GM23248 (cell line): ENCODE measurements at regions not wholly inside any gene's neighbourhood (a gene's known extent, or its start where the extent isn't known, plus 50 kb on each side); places are given as distances from the start of the nearest gene placed in this dataset.
"Not testable (repeated sequence)": the region's sequence is repeated elsewhere in the genome, so short reads cannot be mapped to it uniquely, and the experiment has no call there.

Source experiments
- EZH2 ChIP-seq: fragments of 200-600 bp; sonication (generic); IDR thresholded peaks from 2 replicates; pipeline ENCODE4 v1.6.1; 2018; ENCODE audit warnings: antibody characterized with exemption, mild to moderate bottlenecking; ENCODE audit not compliant: insufficient read depth, poor library complexity, severe bottlenecking
- EZH2phosphoT487 ChIP-seq: fragments of 200-600 bp; sonication (generic); IDR thresholded peaks from 2 replicates; pipeline ENCODE4 v1.6.1; 2018; ENCODE audit warnings: antibody characterized with exemption, moderate library complexity, mild to moderate bottlenecking, low read depth; ENCODE audit not compliant: insufficient read depth

DNA sequence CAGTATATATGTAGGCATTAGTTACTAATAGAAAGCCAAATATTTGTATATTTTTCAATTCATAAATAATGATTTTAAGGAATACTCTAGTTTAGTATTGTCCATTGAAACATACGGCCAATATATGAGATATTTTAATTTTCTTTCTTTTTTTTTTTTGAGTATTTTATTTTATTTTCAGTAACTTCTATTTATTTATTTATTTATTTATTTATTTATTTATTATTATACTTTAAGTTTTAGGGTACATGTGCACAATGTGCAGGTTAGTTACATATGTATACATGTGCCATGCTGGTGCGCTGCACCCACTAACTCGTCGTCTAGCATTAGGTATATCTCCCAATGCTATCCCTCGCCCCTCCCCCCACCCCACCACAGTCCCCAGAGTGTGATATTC lies 2007.1 kb upstream of the CDH6 start:
- TF ChIP-seq EZH2, EZH2phosphoT487: not testable (repeated sequence)
